ENCODE measurements at regions not wholly inside any gene's neighbourhood (a gene's known extent, or its start where the extent isn't known, plus 50 kb on each side); places are given as distances from the start of the nearest gene placed in this dataset.
"Not testable (repeated sequence)": the region's sequence is repeated elsewhere in the genome, so short reads cannot be mapped to it uniquely, and the experiment has no call there.

DNA sequence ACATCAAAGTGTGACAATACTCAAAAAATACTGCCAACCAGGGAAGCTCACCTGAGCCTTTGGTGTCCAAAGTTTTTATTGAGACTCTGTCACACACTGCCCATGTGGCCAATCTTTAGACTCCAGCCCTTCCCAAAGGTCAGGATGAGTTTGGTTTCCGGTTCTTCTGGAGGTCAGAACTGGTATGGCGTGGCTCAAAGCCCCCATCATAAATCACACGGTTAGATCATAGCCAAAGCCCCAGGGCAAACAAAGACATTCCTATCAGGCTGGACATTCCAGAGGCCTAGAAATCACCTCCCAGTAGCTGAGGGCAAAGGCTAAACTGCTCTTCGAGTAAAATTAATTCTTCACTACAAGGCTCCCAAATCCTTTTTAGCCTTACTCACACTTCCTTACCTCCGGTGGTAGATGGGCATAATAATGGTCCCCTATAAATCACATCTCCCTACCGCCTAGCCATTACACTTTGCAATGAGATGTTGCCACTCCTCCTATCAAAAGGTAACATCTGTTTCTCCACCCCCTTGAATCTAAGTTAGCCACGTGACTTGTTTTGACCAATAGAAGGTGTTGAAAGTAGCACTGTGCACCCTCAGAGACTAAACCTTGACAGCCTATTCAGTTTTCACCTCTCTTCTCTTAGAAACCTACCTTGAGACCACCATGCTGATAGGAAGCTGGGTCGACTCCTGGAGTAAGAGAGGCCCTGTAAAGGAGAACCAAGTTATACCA, 137.8 kb upstream of the DUSP21 start:
- H3K9me3 ChIP-seq (ENCODE audit: control insufficient read depth in 2 of 2, insufficient read depth in 1 of 2, low read length in 1 of 2) = no peaks in the 10 kb centered on the region
- H3K27me3 ChIP-seq (ENCODE audit: control insufficient read depth in 2 of 2, insufficient read depth in 1 of 2, low read length in 1 of 2) = no peaks in the 10 kb centered on the region
- H3K4me3 ChIP-seq (ENCODE audit: low read length in 2 of 2) = no peak overlapping the region
- no peak for DNase-seq (ENCODE audit: low read depth in 6 of 9, low spot score in 9 of 9)
- no peaks in the 10 kb centered on the region for H3K4me1 ChIP-seq (ENCODE audit: control insufficient read depth in 2 of 2, insufficient read depth in 2 of 2, low read length in 2 of 2)
- no peak overlapping the region for H3K27ac ChIP-seq (ENCODE audit: low read depth in 1 of 2, low read length in 1 of 2)
- no peaks in the 10 kb centered on the region for H3K36me3 ChIP-seq (ENCODE audit: control insufficient read depth in 2 of 2, insufficient read depth in 2 of 2, low read length in 1 of 2)
- WGBS = 94% methylated on average over 8 of the region's 8 CpGs

DNA sequence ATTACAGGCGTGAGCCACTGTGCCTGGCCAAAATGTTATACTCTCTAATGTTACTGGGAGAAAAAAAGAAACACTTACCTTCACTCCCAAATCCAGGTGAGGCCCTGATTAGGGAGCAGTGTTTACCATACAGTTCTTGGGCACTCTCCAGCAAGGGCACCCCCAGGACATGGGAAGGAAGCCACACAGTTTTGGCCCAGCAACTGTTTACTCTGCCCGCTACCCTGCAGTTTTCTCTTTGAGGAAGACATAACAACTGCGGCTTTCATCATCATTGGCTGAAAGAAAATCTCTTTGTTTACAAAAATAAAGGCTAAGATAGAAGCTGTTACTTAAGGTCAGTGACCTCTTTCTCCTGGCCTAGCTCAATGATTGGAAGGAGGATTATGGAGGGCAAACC, 145.5 kb upstream of the DUSP21 start:
- WGBS = 97% methylated on average over 3 of the region's 3 CpGs
- H3K4me1 ChIP-seq (ENCODE audit: control insufficient read depth in 2 of 2, insufficient read depth in 2 of 2, low read length in 2 of 2) = no peaks in the 10 kb centered on the region

DNA sequence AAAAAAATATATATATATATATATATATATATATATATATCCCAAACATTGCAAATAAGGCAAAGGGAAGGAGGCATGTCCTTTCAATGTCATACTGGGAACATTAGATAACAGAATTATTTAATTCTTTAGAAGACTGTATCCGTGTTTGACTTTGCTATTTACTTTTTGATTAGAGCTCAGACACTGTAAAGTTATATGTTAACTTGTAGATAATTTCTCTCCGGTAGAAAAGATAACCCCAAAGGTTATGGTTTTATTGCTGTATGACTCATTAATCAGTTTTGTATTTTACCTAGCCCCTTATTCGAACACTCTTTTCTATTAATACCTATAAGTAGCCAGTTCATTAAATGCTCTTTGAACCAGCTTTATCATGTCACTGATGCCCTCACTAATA, 150.6 kb upstream of the DUSP21 start:
- H3K27ac ChIP-seq (ENCODE audit: low read depth in 1 of 2, low read length in 1 of 2) = no peak overlapping the region
- no peaks in the 10 kb centered on the region for H3K9me3 ChIP-seq (ENCODE audit: control insufficient read depth in 2 of 2, insufficient read depth in 1 of 2, low read length in 1 of 2)
- H3K27me3 ChIP-seq (ENCODE audit: control insufficient read depth in 2 of 2, insufficient read depth in 1 of 2, low read length in 1 of 2) = no peaks in the 10 kb centered on the region
- DNase-seq (ENCODE audit: low read depth in 6 of 9, low spot score in 9 of 9) = no peak
- H3K4me1 ChIP-seq (ENCODE audit: control insufficient read depth in 2 of 2, insufficient read depth in 2 of 2, low read length in 2 of 2) = no peaks in the 10 kb centered on the region
- WGBS = 97% methylated on average over 3 of the region's 3 CpGs
- no peaks in the 10 kb centered on the region for H3K36me3 ChIP-seq (ENCODE audit: control insufficient read depth in 2 of 2, insufficient read depth in 2 of 2, low read length in 1 of 2)
- H3K4me3 ChIP-seq (ENCODE audit: low read length in 2 of 2) = no peak overlapping the region

More for the DNA sequence above, 145.5 kb upstream of the DUSP21 start:
- no peaks in the 10 kb centered on the region for H3K27me3 ChIP-seq (ENCODE audit: control insufficient read depth in 2 of 2, insufficient read depth in 1 of 2, low read length in 1 of 2)
- H3K27ac ChIP-seq (ENCODE audit: low read depth in 1 of 2, low read length in 1 of 2) = no peak overlapping the region
- H3K36me3 ChIP-seq (ENCODE audit: control insufficient read depth in 2 of 2, insufficient read depth in 2 of 2, low read length in 1 of 2) = no peaks in the 10 kb centered on the region
- no peak overlapping the region for H3K4me3 ChIP-seq (ENCODE audit: low read length in 2 of 2)
- H3K9me3 ChIP-seq (ENCODE audit: control insufficient read depth in 2 of 2, insufficient read depth in 1 of 2, low read length in 1 of 2) = no peaks in the 10 kb centered on the region
- no peak for DNase-seq (ENCODE audit: low read depth in 6 of 9, low spot score in 9 of 9)

DNA sequence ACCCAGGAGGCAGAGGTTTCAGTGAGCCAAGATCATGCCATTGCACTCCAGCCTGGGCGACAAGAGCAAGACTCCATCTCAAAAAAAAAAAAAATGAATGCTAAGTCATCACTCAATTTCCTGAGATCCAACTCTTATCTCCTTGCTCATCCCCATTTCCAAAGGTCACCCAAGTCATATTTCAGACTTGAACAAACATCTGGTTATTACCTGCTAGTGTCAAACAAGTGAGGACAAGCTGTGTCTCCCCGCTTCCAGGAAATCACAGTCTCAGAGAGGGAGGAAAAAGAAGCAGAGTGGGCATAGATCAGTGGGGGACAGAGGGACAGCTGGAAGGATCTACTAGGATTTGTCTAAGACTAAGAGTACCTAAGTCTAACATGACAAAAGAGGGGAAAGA, 147.5 kb upstream of the FUNDC1 start:
- H3K9me3 ChIP-seq (ENCODE audit: control insufficient read depth in 2 of 2, insufficient read depth in 1 of 2, low read length in 1 of 2) = no peaks in the 10 kb centered on the region
- no peaks in the 10 kb centered on the region for H3K4me1 ChIP-seq (ENCODE audit: control insufficient read depth in 2 of 2, insufficient read depth in 2 of 2, low read length in 2 of 2)
- no peak overlapping the region for H3K27ac ChIP-seq (ENCODE audit: low read depth in 1 of 2, low read length in 1 of 2)
- H3K27me3 ChIP-seq (ENCODE audit: control insufficient read depth in 2 of 2, insufficient read depth in 1 of 2, low read length in 1 of 2) = no peaks in the 10 kb centered on the region
- WGBS = 100% methylated on average over 2 of the region's 2 CpGs
- H3K36me3 ChIP-seq (ENCODE audit: control insufficient read depth in 2 of 2, insufficient read depth in 2 of 2, low read length in 1 of 2) = no peaks in the 10 kb centered on the region
- no peak for DNase-seq (ENCODE audit: low read depth in 6 of 9, low spot score in 9 of 9)
- no peak overlapping the region for H3K4me3 ChIP-seq (ENCODE audit: low read length in 2 of 2)

DNA sequence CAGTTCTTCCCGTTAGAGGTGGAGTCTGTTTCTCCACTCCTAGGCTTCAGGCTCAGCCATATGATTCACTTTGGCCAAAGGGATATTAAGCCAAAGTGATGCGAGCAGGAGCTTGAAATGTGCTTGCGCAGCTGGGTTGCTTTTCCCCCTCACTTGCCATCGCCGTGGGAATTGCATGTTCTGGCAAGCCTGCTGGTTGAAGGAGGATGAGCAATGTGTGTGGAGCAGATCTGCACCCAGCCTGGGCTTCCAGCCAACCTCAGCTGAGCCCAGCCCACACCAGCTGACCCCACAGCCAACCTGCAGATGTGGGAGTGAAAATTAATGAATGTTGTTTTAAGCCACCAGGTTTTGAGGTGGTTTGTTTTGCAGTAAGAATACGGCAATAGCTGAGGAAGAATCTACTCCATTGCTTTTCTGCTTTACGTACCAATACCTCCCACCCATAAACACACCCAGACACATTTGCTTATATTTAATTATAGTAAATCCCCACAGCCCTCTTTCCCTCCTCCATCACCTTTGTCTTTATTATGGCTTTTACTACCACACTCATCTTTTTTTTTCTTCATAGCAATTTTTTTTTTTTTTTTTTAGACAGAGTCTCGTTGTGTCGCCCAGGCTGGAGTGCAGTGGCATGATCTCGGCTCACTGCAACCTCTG, 132.8 kb upstream of the FUNDC1 start:
- H3K27ac ChIP-seq (ENCODE audit: low read depth in 1 of 2, low read length in 1 of 2) = peak overlapping the region in 1 of 2 donors; percentile 47
- 92% methylated on average over 10 of the region's 10 CpGs for WGBS
- H3K27me3 ChIP-seq (ENCODE audit: control insufficient read depth in 2 of 2, insufficient read depth in 1 of 2, low read length in 1 of 2) = no peaks in the 10 kb centered on the region
- no peaks in the 10 kb centered on the region for H3K4me1 ChIP-seq (ENCODE audit: control insufficient read depth in 2 of 2, insufficient read depth in 2 of 2, low read length in 2 of 2)
- H3K36me3 ChIP-seq (ENCODE audit: control insufficient read depth in 2 of 2, insufficient read depth in 2 of 2, low read length in 1 of 2) = no peaks in the 10 kb centered on the region
- peak in 3 of 9 donors; percentile 1 to 16 (median 2) for DNase-seq (ENCODE audit: low read depth in 6 of 9, low spot score in 9 of 9)
- no peak overlapping the region for H3K4me3 ChIP-seq (ENCODE audit: low read length in 2 of 2)
- no peaks in the 10 kb centered on the region for H3K9me3 ChIP-seq (ENCODE audit: control insufficient read depth in 2 of 2, insufficient read depth in 1 of 2, low read length in 1 of 2)

DNA sequence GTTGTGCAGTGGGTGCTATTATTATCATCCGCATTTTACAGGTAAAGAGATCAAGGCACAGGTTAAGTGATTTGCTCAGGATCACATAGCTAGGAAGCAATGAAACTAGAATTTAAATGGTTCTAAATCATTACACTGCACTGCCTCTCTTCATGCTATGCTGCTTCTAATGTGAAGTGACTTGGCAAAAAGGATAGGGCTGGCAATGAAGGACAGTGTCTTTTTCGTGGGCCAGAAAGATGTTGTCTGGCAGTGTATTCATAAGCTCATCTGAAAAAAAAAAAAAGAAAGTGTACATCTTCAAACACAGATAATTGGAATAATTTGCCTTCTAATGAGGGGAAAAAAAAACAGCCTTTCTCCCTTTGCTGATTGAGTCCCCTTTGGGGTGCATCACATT, 132.2 kb upstream of the FUNDC1 start:
- no peak for DNase-seq (ENCODE audit: low read depth in 6 of 9, low spot score in 9 of 9)
- Histone ChIP-seq H3K9me3 (ENCODE audit: control insufficient read depth in 2 of 2, insufficient read depth in 1 of 2, low read length in 1 of 2) (no peaks in the 10 kb centered on the region), H3K4me3 (ENCODE audit: low read length in 2 of 2) (no peak overlapping the region), H3K4me1 (ENCODE audit: control insufficient read depth in 2 of 2, insufficient read depth in 2 of 2, low read length in 2 of 2) (no peaks in the 10 kb centered on the region), H3K27me3 (ENCODE audit: control insufficient read depth in 2 of 2, insufficient read depth in 1 of 2, low read length in 1 of 2) (no peaks in the 10 kb centered on the region), H3K36me3 (ENCODE audit: control insufficient read depth in 2 of 2, insufficient read depth in 2 of 2, low read length in 1 of 2) (no peaks in the 10 kb centered on the region), H3K27ac (ENCODE audit: low read depth in 1 of 2, low read length in 1 of 2) (peak overlapping the region in 1 of 2 donors; percentile 47)
- 91% methylated on average over 2 of the region's 2 CpGs for WGBS

DNA sequence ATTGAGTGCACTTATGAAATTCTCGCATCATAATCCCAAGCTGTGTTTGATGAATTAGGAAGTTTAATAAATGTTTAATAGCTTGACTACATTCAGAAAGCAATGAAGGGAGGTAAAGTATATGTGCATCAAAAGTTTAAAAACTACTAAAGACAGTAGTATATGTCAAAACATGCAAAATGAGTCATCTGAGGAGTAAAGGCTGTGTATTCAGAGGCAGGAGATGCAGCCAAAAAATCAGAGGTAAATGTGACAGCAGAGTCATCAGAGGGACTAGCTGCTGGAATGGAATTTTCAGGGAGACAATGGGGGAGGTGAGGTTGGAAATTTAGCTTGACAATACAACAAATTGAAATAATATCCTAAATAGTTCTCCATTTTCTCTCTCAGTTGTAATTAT, 127.0 kb upstream of the FUNDC1 start:
- no peak overlapping the region for H3K27ac ChIP-seq (ENCODE audit: low read depth in 1 of 2, low read length in 1 of 2)
- no peaks in the 10 kb centered on the region for H3K36me3 ChIP-seq (ENCODE audit: control insufficient read depth in 2 of 2, insufficient read depth in 2 of 2, low read length in 1 of 2)

DNA sequence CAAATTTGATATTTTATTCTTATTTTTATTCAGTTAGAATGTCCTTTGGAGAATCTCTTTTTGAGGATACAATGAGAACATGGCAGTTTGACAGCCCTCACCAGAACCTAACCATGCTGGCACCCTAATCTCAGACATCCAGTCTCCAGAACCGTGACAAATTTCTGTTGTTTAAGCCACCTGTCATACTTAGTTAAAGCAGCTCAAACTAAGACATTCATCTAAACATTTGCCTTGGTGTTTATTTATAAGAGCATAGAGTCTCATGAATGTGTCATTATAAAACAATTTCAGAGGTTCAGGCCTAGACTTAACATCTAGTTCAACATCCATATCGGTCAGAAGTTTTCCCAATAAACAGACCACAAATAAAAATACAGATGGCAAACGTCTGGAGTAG, 125.1 kb upstream of the FUNDC1 start:
- Histone ChIP-seq H3K27me3 (ENCODE audit: control insufficient read depth in 2 of 2, insufficient read depth in 1 of 2, low read length in 1 of 2) (no peaks in the 10 kb centered on the region), H3K9me3 (ENCODE audit: control insufficient read depth in 2 of 2, insufficient read depth in 1 of 2, low read length in 1 of 2) (no peaks in the 10 kb centered on the region), H3K27ac (ENCODE audit: low read depth in 1 of 2, low read length in 1 of 2) (no peak overlapping the region), H3K4me1 (ENCODE audit: control insufficient read depth in 2 of 2, insufficient read depth in 2 of 2, low read length in 2 of 2) (no peaks in the 10 kb centered on the region), H3K36me3 (ENCODE audit: control insufficient read depth in 2 of 2, insufficient read depth in 2 of 2, low read length in 1 of 2) (no peaks in the 10 kb centered on the region), H3K4me3 (ENCODE audit: low read length in 2 of 2) (no peak overlapping the region)
- 95% methylated on average over 3 of the region's 3 CpGs for WGBS
- DNase-seq (ENCODE audit: low read depth in 6 of 9, low spot score in 9 of 9) = no peak

More for the DNA sequence above, 127.0 kb upstream of the FUNDC1 start:
- WGBS = 85% methylated on average over 1 of the region's 1 CpG
- Histone ChIP-seq H3K4me3 (ENCODE audit: low read length in 2 of 2) (no peak overlapping the region), H3K4me1 (ENCODE audit: control insufficient read depth in 2 of 2, insufficient read depth in 2 of 2, low read length in 2 of 2) (no peaks in the 10 kb centered on the region), H3K9me3 (ENCODE audit: control insufficient read depth in 2 of 2, insufficient read depth in 1 of 2, low read length in 1 of 2) (no peaks in the 10 kb centered on the region), H3K27me3 (ENCODE audit: control insufficient read depth in 2 of 2, insufficient read depth in 1 of 2, low read length in 1 of 2) (no peaks in the 10 kb centered on the region)
- DNase-seq (ENCODE audit: low read depth in 6 of 9, low spot score in 9 of 9) = no peak

DNA sequence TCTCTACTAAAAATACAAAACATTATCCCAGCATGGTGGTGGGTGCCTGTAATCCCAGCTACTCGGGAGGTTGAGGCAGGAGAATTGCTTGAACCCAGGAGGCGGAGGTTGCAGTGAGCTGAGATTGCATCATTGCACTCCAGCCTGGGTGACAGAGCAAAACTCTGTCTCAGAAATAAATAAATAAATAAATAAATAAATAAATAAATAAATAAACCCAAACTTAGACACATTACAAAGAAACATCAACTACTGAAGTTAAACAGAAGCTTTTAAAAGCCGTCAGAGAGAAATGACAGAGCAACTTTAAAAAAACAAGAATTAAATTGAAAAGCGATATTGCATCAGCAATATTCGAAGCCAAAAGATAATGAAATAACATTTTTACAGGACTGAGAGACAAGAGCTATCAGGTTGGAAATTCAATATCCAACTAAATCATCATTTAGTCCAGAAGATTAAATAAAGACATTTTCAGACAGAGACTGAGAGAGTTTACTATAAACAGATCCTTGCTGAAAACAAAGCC, 115.1 kb upstream of the FUNDC1 start:
- H3K4me3 ChIP-seq (ENCODE audit: low read length in 2 of 2); H3K4me1 ChIP-seq (ENCODE audit: control insufficient read depth in 2 of 2, insufficient read depth in 2 of 2, low read length in 2 of 2); DNase-seq (ENCODE audit: low read depth in 6 of 9, low spot score in 9 of 9); H3K36me3 ChIP-seq (ENCODE audit: control insufficient read depth in 2 of 2, insufficient read depth in 2 of 2, low read length in 1 of 2); H3K27ac ChIP-seq (ENCODE audit: low read depth in 1 of 2, low read length in 1 of 2); H3K9me3 ChIP-seq (ENCODE audit: control insufficient read depth in 2 of 2, insufficient read depth in 1 of 2, low read length in 1 of 2); H3K27me3 ChIP-seq (ENCODE audit: control insufficient read depth in 2 of 2, insufficient read depth in 1 of 2, low read length in 1 of 2): not testable (repeated sequence)
- WGBS = 93% methylated on average over 5 of the region's 5 CpGs
